Chondrocyte (in vitro differentiated cells): ENCODE measurements at regions not wholly inside any gene's neighbourhood (a gene's known extent, or its start where the extent isn't known, plus 50 kb on each side); places are given as distances from the start of the nearest gene placed in this dataset.

Experiments used
- DNase-seq: peaks from one replicate; pipeline ENCODE4 v3.0.0; 2021; ENCODE audit warnings: mixed read lengths, low spot score
- H3K27ac Mint-ChIP-seq: one replicate; pipeline ENCODE4 v1.8.0; 2021; ENCODE audit warnings: mild to moderate bottlenecking, moderate library complexity, mixed read lengths; ENCODE audit not compliant: unreplicated experiment
- H3K27me3 Mint-ChIP-seq: 2 replicates; pipeline ENCODE4 v1.8.0; 2021; ENCODE audit warnings: low read depth, mixed read lengths
- H3K36me3 Mint-ChIP-seq: 2 replicates; pipeline ENCODE4 v1.8.0; 2021; ENCODE audit warnings: low read depth, mixed read lengths
- H3K4me1 Mint-ChIP-seq: 2 replicates; pipeline ENCODE4 v1.8.0; 2021; ENCODE audit warnings: low read depth, mild to moderate bottlenecking, mixed read lengths
- H3K4me3 Mint-ChIP-seq: one replicate; pipeline ENCODE4 v1.8.0; 2021; ENCODE audit warnings: mild to moderate bottlenecking, moderate library complexity, mixed read lengths; ENCODE audit not compliant: unreplicated experiment
- H3K9me3 Mint-ChIP-seq: 2 replicates; pipeline ENCODE4 v1.8.0; 2021; ENCODE audit warnings: low read depth, mixed read lengths
- CTCF ChIP-seq: fragments of 200-600 bp; sonication (generic); IDR thresholded peaks from 2 replicates; pipeline ENCODE4 v1.5.0; 2021; ENCODE audit warnings: antibody characterized with exemption, mild to moderate bottlenecking, moderate library complexity

- no peaks in the 10 kb centered on the region for H3K27me3 Mint-ChIP-seq
- no peak for DNase-seq
- H3K4me3 Mint-ChIP-seq = no peak overlapping the region
- H3K4me1 Mint-ChIP-seq = peaks cover 16% of the 10 kb centered on the region
- no peak overlapping the region for H3K27ac Mint-ChIP-seq
- no peaks in the 10 kb centered on the region for H3K36me3 Mint-ChIP-seq
- peaks cover 5% of the 10 kb centered on the region for H3K9me3 Mint-ChIP-seq
- no peak for TF ChIP-seq CTCF
These were observed 474.0 kb upstream of the B3GALT2 start for GRCh38 chr1:193660428-193660827.

- Mint-ChIP-seq H3K36me3 (peaks cover 4% of the 10 kb centered on the region), H3K9me3 (peaks cover 18% of the 10 kb centered on the region), H3K4me1 (peaks cover 19% of the 10 kb centered on the region), H3K27ac (no peak overlapping the region), H3K27me3 (no peaks in the 10 kb centered on the region), H3K4me3 (no peak overlapping the region)
- no peak for TF ChIP-seq CTCF
- no peak for DNase-seq
These were observed 472.3 kb upstream of the B3GALT2 start for GRCh38 chr1:193658691-193659090.

DNA sequence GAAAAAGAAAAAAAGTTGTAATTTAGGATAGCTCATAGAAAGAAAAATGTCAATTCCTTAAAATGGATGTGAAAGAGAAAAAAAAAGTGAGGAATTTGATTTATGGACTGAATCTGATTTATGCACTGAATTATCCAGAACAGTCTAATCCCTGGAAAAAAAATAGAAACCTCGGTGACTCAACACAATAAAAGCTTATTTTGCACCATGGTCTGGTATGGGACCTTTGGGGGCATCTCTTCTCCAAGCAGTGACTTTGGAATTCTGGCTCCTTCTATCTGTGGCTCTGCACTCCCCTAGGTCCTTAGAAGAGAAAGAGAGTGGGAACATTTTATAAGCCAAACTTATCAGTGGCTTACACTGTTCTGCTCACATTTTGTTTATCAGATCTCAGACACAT is 471.7 kb upstream of the B3GALT2 start:
- Mint-ChIP-seq H3K27me3 (no peaks in the 10 kb centered on the region), H3K4me1 (peaks cover 19% of the 10 kb centered on the region), H3K27ac (no peak overlapping the region), H3K36me3 (peaks cover 6% of the 10 kb centered on the region), H3K4me3 (no peak overlapping the region), H3K9me3 (peaks cover 21% of the 10 kb centered on the region)
- DNase-seq = no peak
- no peak for TF ChIP-seq CTCF

- Mint-ChIP-seq H3K27ac (no peak overlapping the region), H3K4me3 (no peak overlapping the region), H3K27me3 (no peaks in the 10 kb centered on the region), H3K9me3 (peaks cover 21% of the 10 kb centered on the region), H3K36me3 (peaks cover 6% of the 10 kb centered on the region), H3K4me1 (peaks cover 19% of the 10 kb centered on the region)
- TF ChIP-seq CTCF = no peak
- no peak for DNase-seq
These were observed 471.1 kb upstream of the B3GALT2 start for GRCh38 chr1:193657552-193657951.

DNA sequence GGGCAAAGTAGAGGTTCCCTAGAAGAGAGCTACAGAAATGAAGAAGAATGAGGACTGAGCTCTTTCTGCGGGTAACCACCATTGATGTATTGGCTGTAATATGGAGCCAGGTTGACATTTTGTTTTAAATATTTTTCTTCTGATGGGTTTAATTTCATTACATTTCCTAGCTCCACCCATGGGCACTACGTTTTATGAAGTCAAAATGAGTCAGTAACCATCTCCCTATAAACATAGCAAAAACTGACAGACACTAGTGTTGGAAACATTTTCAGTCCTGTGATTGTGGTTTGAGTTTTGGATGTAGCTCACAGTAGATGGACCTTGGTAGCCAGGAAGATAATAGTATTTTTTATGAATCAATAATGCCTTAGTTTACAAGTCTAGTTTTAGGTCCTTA is 470.4 kb upstream of the B3GALT2 start:
- H3K27ac Mint-ChIP-seq = no peak overlapping the region
- H3K36me3 Mint-ChIP-seq = peaks cover 6% of the 10 kb centered on the region
- peaks cover 21% of the 10 kb centered on the region for H3K9me3 Mint-ChIP-seq
- no peak for DNase-seq
- no peak for TF ChIP-seq CTCF
- H3K27me3 Mint-ChIP-seq = no peaks in the 10 kb centered on the region
- no peak overlapping the region for H3K4me3 Mint-ChIP-seq
- H3K4me1 Mint-ChIP-seq = peaks cover 19% of the 10 kb centered on the region
